ENCODE measurements at regions not wholly inside any gene's neighbourhood (a gene's known extent, or its start where the extent isn't known, plus 50 kb on each side); places are given as distances from the start of the nearest gene placed in this dataset.

DNA sequence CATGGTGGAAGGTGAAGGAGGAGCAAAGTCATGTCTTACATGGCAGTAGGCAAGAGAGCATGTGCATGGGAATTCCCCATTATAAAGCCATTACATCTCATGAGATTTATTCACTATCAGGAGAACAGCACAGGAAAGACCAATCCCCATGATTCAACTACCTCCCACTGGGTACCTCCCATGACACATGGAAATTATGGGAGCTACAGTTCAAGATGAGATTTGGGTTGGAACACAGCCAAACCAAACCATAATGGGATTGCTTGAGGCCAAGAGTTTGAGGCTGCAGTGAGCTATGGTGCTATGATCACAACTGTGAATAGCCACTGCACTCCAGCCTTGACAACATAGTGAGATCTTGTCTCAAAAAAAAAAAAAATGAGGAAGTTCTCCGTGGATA lies 581.8 kb downstream of the TAF11L14 start:
- no peaks in the 10 kb centered on the region for H3K4me1 ChIP-seq (ENCODE audit: insufficient read depth, low read length)
- no peak for ATAC-seq
- no peak overlapping the region for H3K27ac ChIP-seq (ENCODE audit: extremely low read length, insufficient read depth, low read length)
- no peak overlapping the region for H3K9ac ChIP-seq (ENCODE audit: insufficient read depth, low read depth, low read length)
- in situ Hi-C loops (cut with HindIII; ENCODE audit: extremely low pct_ligation_motif_present, low pct_unique_long_range_greater_than_20kb) (no loop called here), intact Hi-C loops (cut with micrococcal nuclease; ENCODE audit: unreplicated experiment) (no loop called here)
- H2AFZ ChIP-seq (ENCODE audit: low read length): no peak overlapping the region
- no peak for DNase-seq (ENCODE audit: low spot score)
- BruUV-seq (replicated peaks): no TSS peak
- H3K4me3 ChIP-seq (replicated peaks in 1 of 3; ENCODE audit: insufficient read depth in 1 of 3, low read depth in 2 of 3, low read length in 3 of 3): no peak overlapping the region
- peaks cover 89% of the 10 kb centered on the region for H3K9me3 ChIP-seq (ENCODE audit: low read length)
- whole genome bisulfite sequencing (ENCODE audit: low lambda C conversion rate): 0% methylated on average over 1 of the region's 1 CpG
- no peak for TF ChIP-seq NR2F2 (IDR thresholded peaks at IDR 0.05; ENCODE audit: borderline replicate concordance, low read depth)
- no peak for TF ChIP-seq CREB1 (IDR thresholded peaks at IDR 0.05)
- no peak for TF ChIP-seq CREB1 (CRISPR knock-in tag; IDR thresholded peaks at IDR 0.05)
- no peak for TF ChIP-seq ZFY (CRISPR knock-in tag; IDR thresholded peaks at IDR 0.05)
- no peak for TF ChIP-seq EED (CRISPR knock-in tag; IDR thresholded peaks at IDR 0.05)
- no peak for FAIRE-seq
- CTCF ChIA-PET (ENCODE audit: low intra/inter-chr PET ratio, low total read pairs): no interaction called here
- POLR2A ChIA-PET: no interaction called here
- no peaks in the 10 kb centered on the region for H3K36me3 ChIP-seq (replicated peaks in 1 of 2; ENCODE audit: control insufficient read depth in 1 of 2, insufficient read depth in 2 of 2, low read length in 2 of 2)
- H3K27me3 ChIP-seq (ENCODE audit: control insufficient read depth in 1 of 2, insufficient read depth in 2 of 2, low read length in 2 of 2): no peaks in the 10 kb centered on the region
- no peaks in the 10 kb centered on the region for H4K20me1 ChIP-seq (ENCODE audit: insufficient read depth, low read length)
- no peaks in the 10 kb centered on the region for H3K79me2 ChIP-seq (ENCODE audit: insufficient read depth, low read length)
- no peak overlapping the region for H3K4me2 ChIP-seq (ENCODE audit: low read depth, low read length)

- no peaks in the 10 kb centered on the region for H4K20me1 ChIP-seq (ENCODE audit: insufficient read depth, low read length)
- H3K79me2 ChIP-seq (ENCODE audit: insufficient read depth, low read length): no peaks in the 10 kb centered on the region
- H3K27ac ChIP-seq (ENCODE audit: extremely low read length, insufficient read depth, low read length): no peak overlapping the region
- ChIA-PET POLR2A (no interaction called here), CTCF (ENCODE audit: low intra/inter-chr PET ratio, low total read pairs) (no interaction called here)
- H3K9ac ChIP-seq (ENCODE audit: insufficient read depth, low read depth, low read length): no peak overlapping the region
- H3K36me3 ChIP-seq (replicated peaks in 1 of 2; ENCODE audit: control insufficient read depth in 1 of 2, insufficient read depth in 2 of 2, low read length in 2 of 2): no peaks in the 10 kb centered on the region
- no peak for DNase-seq (ENCODE audit: low spot score)
- no peaks in the 10 kb centered on the region for H3K4me1 ChIP-seq (ENCODE audit: insufficient read depth, low read length)
- no peak for FAIRE-seq
- in situ Hi-C loops (cut with HindIII; ENCODE audit: extremely low pct_ligation_motif_present, low pct_unique_long_range_greater_than_20kb) (no loop called here), intact Hi-C loops (cut with micrococcal nuclease; ENCODE audit: unreplicated experiment) (no loop called here)
- H3K9me3 ChIP-seq (ENCODE audit: low read length): peaks cover 85% of the 10 kb centered on the region
- ATAC-seq: no peak
- BruUV-seq (replicated peaks): no TSS peak
- no peaks in the 10 kb centered on the region for H3K27me3 ChIP-seq (ENCODE audit: control insufficient read depth in 1 of 2, insufficient read depth in 2 of 2, low read length in 2 of 2)
- 4% methylated on average over 3 of the region's 3 CpGs for WGBS (ENCODE audit: low lambda C conversion rate)
- H2AFZ ChIP-seq (ENCODE audit: low read length): no peak overlapping the region
- TF ChIP-seq, protein P1, sequence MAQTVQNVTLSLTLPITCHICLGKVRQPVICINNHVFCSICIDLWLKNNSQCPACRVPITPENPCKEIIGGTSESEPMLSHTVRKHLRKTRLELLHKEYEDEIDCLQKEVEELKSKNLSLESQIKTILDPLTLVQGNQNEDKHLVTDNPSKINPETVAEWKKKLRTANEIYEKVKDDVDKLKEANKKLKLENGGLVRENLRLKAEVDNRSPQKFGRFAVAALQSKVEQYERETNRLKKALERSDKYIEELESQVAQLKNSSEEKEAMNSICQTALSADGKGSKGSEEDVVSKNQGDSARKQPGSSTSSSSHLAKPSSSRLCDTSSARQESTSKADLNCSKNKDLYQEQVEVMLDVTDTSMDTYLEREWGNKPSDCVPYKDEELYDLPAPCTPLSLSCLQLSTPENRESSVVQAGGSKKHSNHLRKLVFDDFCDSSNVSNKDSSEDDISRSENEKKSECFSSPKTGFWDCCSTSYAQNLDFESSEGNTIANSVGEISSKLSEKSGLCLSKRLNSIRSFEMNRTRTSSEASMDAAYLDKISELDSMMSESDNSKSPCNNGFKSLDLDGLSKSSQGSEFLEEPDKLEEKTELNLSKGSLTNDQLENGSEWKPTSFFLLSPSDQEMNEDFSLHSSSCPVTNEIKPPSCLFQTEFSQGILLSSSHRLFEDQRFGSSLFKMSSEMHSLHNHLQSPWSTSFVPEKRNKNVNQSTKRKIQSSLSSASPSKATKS (CRISPR knock-in tag; IDR thresholded peaks at IDR 0.05): no peak
- TF ChIP-seq NFE2L2 (IDR thresholded peaks at IDR 0.05; ENCODE audit: low read length) (no peak), THYN1 (CRISPR knock-in tag; IDR thresholded peaks at IDR 0.05; ENCODE audit: borderline replicate concordance, low read depth) (no peak)
- H3K4me3 ChIP-seq (replicated peaks in 1 of 3; ENCODE audit: insufficient read depth in 1 of 3, low read depth in 2 of 3, low read length in 3 of 3): no peak overlapping the region
- H3K4me2 ChIP-seq (ENCODE audit: low read depth, low read length): no peak overlapping the region
Measured at GRCh38 chr5:18216729-18217128, 582.5 kb downstream of the TAF11L14 start.

All from HepG2 (cell line).